BLaER1 treated with 17β-estradiol and CSF1 and Interleukin-3, amounts not matched to agents 10 nM and 100 nM (cell line): ENCODE measurements at regions not wholly inside any gene's neighbourhood (a gene's known extent, or its start where the extent isn't known, plus 50 kb on each side); places are given as distances from the start of the nearest gene placed in this dataset.

Experiments
- H3K27ac ChIP-seq, 11 experiments: shearing (Covaris generic); formaldehyde crosslinking; 2 replicates each; pipeline ENCODE4 v1.8.1; 2022
- H3K27me3 ChIP-seq, 11 experiments: shearing (Covaris generic); formaldehyde crosslinking; 2 replicates each; pipeline ENCODE4 v1.8.1; 2022
- H3K36me3 ChIP-seq, 11 experiments: shearing (Covaris generic); formaldehyde crosslinking; 2 replicates each; pipeline ENCODE4 v1.8.1; 2022
- H3K4me1 ChIP-seq, 10 experiments: shearing (Covaris generic); formaldehyde crosslinking; 2 replicates each; pipeline ENCODE4 v1.8.1; 2022
- H3K4me2 ChIP-seq, 11 experiments: shearing (Covaris generic); formaldehyde crosslinking; 2 replicates each; pipeline ENCODE4 v1.8.1; 2022
- H3K4me3 ChIP-seq, 10 experiments: shearing (Covaris generic); formaldehyde crosslinking; 2 replicates each; pipeline ENCODE4 v1.8.1; 2022
- H3K9ac ChIP-seq, 11 experiments: shearing (Covaris generic); formaldehyde crosslinking; 2 replicates each; pipeline ENCODE4 v1.8.1; 2022
- H3K9me3 ChIP-seq, 11 experiments: shearing (Covaris generic); formaldehyde crosslinking; replicated peaks in 1 of 11; 2 replicates each; pipeline ENCODE4 v1.8.1; 2022
- H4K20me1 ChIP-seq, 11 experiments: shearing (Covaris generic); formaldehyde crosslinking; 2 replicates each; pipeline ENCODE4 v1.8.1; 2022
- Cebpa-rat ChIP-seq, 11 experiments: shearing (Covaris generic); IDR thresholded peaks; 2 replicates each; pipeline ENCODE4 v1.8.1; 2022

GRCh38 chr7:140229591-140230515 lies 53.1 kb upstream of the KDM7A start:
- no peaks in the 10 kb centered on the region for H4K20me1 ChIP-seq
- H3K36me3 ChIP-seq = no peaks in the 10 kb centered on the region
- peak overlapping the region; percentile 72 to 95 (median 88) for H3K27ac ChIP-seq
- no peak for TF ChIP-seq Cebpa-rat (IDR thresholded peaks at IDR 0.05)
- H3K4me3 ChIP-seq = peak overlapping the region; percentile 49 to 70 (median 56)
- peak overlapping the region; percentile 87 to 96 (median 92) for H3K4me2 ChIP-seq
- peaks cover 5 to 47% (median 24%) of the 10 kb centered on the region in 11 experiments; a peak in 20 of 22 replicates for H3K27me3 ChIP-seq
- peak overlapping the region; percentile 66 to 86 (median 79) for H3K9ac ChIP-seq
- H3K4me1 ChIP-seq = peaks cover 43 to 61% (median 58%) of the 10 kb centered on the region in 10 experiments
- H3K9me3 ChIP-seq = peaks cover 0 to 13% (median 6%) of the 10 kb centered on the region in 11 experiments; a peak in 10 of 22 replicates

- Histone ChIP-seq H3K27me3 (peaks cover 5 to 47% (median 24%) of the 10 kb centered on the region in 11 experiments; a peak in 20 of 22 replicates), H3K4me1 (peaks cover 43 to 54% (median 51%) of the 10 kb centered on the region in 10 experiments), H3K9ac (peak overlapping the region in 2 of 11 experiments; percentile 83 to 86; a peak in 4 of 22 replicates), H3K27ac (peak overlapping the region in 9 of 11 experiments; percentile 45 to 95 (median 83); a peak in 14 of 22 replicates), H4K20me1 (no peaks in the 10 kb centered on the region), H3K4me2 (peak overlapping the region; percentile 87 to 96 (median 92); a peak in 20 of 22 replicates), H3K9me3 (peaks cover 0 to 13% (median 6%) of the 10 kb centered on the region in 11 experiments; a peak in 10 of 22 replicates), H3K4me3 (0 out of 20 replicates have a peak overlapping the region, but pooled peaks of 1 of the 10 experiments have one; percentile 41), H3K36me3 (no peaks in the 10 kb centered on the region)
- no peak for TF ChIP-seq Cebpa-rat (IDR thresholded peaks at IDR 0.05)
These were observed 52.3 kb upstream of the KDM7A start for GRCh38 chr7:140229101-140229525.
